ENCODE measurements at regions not wholly inside any gene's neighbourhood (a gene's known extent, or its start where the extent isn't known, plus 50 kb on each side); places are given as distances from the start of the nearest gene placed in this dataset.

- TF ChIP-seq CTCF (IDR thresholded peaks at IDR 0.05), result no peak
- TF ChIP-seq POLR2A (IDR thresholded peaks at IDR 0.05), result no peak
These were observed 77.1 kb upstream of the BCAT1 start for GRCh38 chr12:25025951-25026490.
